ENCODE measurements at regions not wholly inside any gene's neighbourhood (a gene's known extent, or its start where the extent isn't known, plus 50 kb on each side); places are given as distances from the start of the nearest gene placed in this dataset.

GRCh38 chr17:12438813-12439586, 226.7 kb upstream of the MYOCD start:
- no peak for DNase-seq (ENCODE audit: low spot score)

GRCh38 chr17:12445331-12445730, 220.4 kb upstream of the MYOCD start:
- no peak for DNase-seq (ENCODE audit: low spot score)

DNA sequence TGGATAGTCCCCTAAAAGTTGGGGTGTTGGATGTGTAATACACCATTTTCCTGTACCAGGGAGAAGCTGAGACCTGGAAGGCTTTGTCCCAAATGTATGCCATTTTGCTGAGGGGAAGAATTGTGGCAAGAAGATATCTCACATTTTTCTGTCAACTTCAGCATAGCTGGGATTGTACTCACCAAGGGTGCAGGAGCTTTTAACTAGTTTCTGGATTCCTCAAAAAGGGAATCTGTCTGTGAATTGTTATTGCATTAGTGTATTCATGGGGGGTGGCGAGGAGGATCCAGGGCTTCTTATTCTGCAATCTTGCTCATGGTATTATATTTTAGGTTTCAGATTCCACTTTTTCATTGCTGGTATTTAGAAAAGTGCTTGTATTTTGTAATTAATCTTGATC, 208.2 kb upstream of the MYOCD start:
- no peak for DNase-seq (ENCODE audit: low spot score)

DNA sequence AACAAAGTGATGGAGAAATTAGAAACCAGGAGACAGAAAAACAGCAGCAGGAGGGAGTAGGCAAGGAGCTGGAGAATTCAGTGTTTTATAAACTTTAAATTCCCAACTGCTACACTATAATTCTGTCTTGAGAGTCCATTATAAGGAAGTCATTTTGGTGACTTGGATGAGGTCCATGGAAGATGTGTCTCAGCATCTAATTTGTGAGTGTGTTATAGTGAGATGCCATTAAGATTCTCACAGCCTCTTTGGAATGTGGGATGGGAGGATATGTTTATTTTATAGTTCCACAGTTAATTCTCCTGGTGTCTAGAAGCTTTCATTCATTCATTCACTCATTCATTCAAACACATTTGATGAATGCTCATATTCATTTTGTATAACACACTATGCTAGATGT, 206.0 kb upstream of the MYOCD start:
- DNase-seq (ENCODE audit: low spot score), result no peak

DNA sequence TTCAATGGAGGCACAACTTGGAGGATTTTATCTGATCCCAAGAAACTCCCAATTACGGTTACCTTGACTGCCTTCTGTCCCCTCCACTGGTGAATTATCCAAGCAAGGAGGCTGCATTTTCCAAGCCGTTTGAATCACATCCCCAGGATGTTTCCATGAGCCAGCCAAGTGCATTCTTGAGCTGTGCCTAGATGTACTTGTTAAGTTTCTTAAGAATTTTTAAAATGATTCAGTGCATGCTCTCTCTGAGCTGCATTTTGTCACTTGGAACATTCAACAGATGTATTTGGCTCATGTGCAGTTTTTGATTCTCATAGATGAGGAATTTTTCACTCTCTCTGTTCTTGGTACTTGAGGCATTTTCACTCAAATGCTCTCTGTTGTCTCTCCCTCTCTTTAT, 202.6 kb upstream of the MYOCD start:
- no peak for DNase-seq (ENCODE audit: low spot score)

DNA sequence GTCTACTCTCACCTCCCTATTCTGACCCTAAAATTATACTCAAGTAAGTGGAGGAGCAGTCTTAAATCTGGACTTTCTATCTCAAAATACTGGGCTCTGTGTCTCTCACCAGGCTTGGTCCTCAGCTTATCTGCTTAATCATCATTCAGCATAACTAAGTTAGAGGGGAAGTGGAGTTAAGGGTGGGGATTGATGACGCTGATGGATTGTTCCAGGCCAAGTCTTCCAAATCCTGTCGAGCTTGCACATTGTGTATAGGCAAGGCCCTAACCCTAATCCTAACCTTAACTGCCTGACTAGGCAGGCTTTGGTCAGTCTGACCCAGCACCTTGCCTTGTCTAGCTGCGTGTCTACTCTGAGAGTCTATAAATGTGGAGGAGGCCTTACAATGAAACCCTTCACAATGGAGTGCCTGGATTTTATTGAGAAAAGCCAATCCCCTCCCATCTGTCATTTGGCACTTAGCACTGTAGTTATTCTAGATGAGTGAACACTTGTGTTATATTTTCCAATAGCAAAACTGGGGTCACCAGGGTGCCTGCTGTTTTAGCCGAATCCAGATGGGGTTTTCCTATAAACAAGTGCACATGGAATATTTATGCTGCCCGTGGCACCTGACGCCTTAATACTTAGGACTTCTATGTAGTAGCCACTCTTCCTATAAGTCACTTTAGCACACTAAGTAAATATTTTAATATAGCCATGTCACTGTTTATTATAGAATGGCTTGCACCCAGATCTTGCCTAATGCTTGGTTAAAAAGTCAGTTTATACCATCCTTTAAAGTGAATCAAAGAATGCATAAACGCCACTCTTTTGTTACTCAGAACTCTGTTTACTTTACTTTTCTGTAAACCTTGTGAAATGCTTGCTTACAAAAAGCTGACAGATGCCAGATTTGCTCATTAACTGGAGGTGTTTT, 193.2 kb upstream of the MYOCD start:
- no peak for DNase-seq (ENCODE audit: low spot score)

DNA sequence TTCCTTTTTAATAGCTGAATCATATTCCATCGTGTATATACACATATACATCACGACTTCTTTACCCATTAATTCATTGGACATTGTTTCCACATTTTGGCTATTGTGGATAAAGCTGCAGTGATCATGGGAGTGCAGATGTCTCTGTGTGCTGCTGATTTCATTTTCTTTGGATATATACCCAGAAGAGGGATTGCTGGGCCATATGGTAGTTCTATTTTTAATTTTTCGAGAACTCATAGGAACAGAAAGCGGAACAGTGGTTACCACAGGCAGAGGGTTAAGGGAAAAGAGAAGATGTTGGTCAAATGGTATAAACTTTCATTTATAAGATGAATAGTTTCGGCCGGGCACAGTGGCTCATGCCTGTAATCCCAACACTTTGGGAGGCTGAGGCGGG, 187.4 kb upstream of the MYOCD start:
- DNase-seq (ENCODE audit: low spot score), result no peak

DNA sequence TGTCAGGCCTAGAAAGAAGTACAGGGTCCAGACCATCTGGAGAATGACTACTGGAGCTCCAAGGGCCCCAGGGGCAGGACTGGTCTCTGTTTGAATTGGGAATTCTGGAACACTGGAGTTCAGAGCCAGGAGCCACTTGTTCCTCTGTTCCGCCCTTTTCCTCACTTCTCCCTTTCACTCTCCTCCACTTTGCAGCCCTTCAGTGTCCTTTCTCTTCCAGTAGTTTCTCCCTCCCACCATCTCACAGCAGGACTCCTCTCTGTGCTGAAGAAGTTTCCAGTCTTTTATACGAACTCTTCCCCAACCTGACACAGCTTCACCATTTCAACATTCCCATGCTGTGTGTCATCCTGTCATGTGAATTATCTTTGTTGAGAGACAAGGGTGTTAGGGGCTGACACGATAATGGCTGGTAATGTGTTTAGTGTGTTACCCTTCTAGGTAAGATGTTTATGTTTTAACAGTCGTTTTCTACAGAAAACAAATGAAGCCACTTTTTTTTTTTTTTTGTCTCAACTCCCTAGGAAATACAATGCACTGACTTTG, 180.3 kb upstream of the MYOCD start:
- no peak for DNase-seq (ENCODE audit: low spot score)

DNA sequence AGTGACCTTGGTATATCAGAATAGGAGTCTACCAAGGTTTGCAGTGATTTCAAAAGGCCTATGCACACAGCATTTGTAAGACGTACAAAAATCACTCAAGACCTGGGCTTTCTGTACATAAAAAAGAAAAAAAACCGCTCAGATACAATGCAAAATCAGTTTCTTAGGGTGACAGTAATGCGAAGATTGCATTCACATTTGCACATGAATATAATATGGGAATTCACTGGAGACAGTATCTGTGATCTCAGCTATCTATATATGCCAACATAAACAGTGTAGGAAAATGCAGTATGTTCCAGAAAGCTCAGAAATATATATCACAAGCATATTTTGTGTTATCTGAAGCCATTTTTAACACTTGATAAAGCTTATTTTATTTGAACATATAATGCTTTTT, 176.4 kb upstream of the MYOCD start:
- no peak for DNase-seq (ENCODE audit: low spot score)

DNA sequence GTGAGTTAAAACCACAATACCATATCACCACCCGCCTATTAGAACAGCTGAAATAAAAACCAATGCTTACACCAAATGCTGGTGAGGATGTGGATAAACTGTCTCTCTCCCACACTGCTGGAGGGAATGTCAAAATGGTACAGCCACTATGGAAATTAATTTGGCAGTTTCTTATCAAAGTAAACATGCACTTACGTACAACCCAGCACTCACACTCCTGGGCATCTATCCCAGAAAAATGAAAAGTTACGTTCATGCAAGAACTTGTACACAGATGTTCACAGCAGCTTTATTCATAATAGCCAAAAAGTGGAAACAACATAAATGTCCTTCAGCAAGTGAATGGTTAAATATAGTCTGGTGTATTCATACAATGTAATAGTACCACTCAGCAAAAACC, 173.2 kb upstream of the MYOCD start:
- no peak for DNase-seq (ENCODE audit: low spot score)

DNA sequence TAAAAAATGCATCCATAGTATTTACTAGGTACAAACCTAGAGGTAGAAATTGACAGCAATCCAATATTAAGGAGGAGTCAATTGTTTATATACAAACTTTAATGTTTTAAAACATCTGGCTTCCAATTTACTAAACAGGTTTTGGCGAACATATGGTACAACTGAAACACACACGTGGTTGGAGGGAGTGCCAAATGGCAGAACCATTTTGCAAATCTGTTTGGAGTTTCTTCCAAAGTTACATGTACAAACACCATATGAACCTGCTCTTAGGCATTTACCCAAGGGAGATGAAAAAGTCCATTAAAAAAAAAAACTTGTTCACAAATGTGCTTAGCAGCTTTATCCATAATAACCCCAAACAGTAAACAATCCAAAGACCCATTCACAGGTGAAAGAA, 159.8 kb upstream of the MYOCD start:
- DNase-seq (ENCODE audit: low spot score), result no peak

GRCh38 chr17:12507026-12507595, 158.6 kb upstream of the MYOCD start:
- DNase-seq (ENCODE audit: low spot score), result no peak

DNA sequence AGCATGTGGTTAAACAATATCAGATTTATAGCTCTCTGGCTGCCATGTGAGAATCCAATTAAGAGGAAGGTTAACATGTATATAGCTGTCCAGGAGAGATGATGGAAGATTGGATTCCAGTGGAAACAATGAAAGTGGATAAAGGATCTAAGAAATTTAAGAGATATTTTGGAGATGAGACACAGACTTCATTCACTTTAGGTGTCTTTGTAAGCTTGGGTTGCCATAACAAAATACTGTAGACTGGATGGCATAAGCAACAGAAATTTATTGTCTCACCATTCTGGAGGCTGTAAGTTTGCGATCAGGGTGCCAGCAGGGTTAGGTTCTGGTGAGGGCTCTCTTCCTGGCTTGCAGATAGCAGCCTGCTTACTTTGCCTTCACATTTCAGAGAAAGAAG, 155.9 kb upstream of the MYOCD start:
- no peak for DNase-seq (ENCODE audit: low spot score)

- no peak for DNase-seq (ENCODE audit: low spot score)
Observed at GRCh38 chr17:12510535-12510934, 155.2 kb upstream of the MYOCD start.

- DNase-seq (ENCODE audit: low spot score), result no peak
Observed at GRCh38 chr17:12512694-12513355, 152.9 kb upstream of the MYOCD start.

DNA sequence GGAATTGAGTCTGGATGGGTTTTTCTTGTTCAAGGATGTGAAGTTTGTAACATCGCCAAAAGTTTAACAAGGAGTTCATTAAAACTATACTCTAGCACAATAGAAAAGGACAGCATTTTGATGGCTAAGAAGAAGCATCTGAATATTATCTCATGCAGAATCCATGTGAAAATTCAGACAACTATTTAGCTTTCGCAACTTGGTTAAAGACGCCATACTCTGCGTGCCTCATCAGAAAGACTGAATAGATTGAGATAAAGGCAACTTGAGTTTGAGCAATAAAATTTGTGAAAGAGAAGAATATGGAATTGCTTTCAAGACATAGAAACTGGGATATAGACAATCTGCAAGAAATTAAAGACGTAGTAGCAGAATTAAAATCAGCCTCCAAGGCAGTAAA, 151.1 kb upstream of the MYOCD start:
- no peak for DNase-seq (ENCODE audit: low spot score)

- no peak for DNase-seq (ENCODE audit: low spot score)
Observed at GRCh38 chr17:12519956-12520594, 145.6 kb upstream of the MYOCD start.

GRCh38 chr17:12521416-12521815, 144.3 kb upstream of the MYOCD start:
- no peak for DNase-seq (ENCODE audit: low spot score)

- DNase-seq (ENCODE audit: low spot score), result no peak
Observed at GRCh38 chr17:12522336-12522735, 143.4 kb upstream of the MYOCD start.

DNA sequence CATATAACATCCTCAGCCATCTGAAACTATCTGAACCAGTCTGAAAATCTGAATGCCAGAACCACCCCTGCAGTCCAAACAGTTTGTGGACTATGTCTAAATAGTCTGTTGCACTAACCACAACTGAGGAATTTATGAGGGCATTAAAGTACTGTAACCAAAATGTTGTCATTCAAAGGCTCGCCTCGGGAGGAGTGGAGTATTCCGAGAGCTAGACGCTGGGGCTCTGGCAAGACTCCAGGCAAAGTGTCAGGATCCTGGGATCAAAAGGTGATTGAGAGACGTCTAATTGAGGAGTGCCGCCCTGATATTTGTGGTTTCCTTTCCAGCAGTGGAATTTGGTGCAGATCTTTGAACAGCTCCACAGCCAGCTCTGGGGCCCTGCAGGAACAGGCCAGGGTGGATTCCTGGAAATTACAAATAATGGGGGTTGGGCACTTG, 142.9 kb upstream of the MYOCD start:
- no peak for DNase-seq (ENCODE audit: low spot score)

DNA sequence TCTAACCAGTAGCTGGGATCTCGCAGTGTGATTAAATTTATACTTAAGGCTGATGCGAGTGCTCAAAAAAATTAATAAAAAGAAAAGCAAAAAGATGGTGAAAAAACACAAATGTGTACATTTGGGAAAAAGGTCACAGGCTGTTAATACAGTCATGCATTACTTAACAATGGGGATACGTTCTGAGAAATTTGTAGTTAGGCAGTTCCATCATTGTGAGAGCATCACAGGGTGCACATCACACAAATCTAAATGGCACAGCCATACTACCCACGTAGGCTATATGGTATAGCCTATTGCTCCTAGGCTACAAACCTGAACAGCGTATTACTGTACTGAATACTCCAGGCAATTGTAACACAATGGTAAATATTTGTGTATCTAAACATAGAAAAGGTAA, 142.4 kb upstream of the MYOCD start:
- DNase-seq (ENCODE audit: low spot score), result no peak

DNA sequence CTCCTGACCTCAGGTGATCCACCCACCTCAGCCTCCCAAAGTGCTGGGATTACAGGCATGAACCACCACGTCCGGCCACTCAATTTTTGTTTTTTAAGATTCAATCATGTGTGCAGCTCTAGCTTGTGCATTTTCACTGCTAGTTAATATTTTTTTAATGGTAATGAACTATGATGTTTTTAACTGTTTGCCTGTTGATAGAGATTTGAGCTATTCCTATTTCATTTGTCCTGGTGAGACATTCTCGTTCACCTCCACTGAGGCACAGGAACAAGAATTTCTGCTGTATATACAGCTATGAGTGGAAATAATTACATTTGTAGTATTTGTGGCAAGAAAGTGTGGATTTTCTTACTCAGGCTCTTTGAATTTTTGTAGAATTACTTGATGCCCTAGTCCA, 137.7 kb upstream of the MYOCD start:
- DNase-seq (ENCODE audit: low spot score), result no peak

Measured in putamen (tissue), 1 donor.